Spleen (tissue), 11 donors: ENCODE measurements at regions not wholly inside any gene's neighbourhood (a gene's known extent, or its start where the extent isn't known, plus 50 kb on each side); places are given as distances from the start of the nearest gene placed in this dataset.

Experiments used
- DNase-seq: peaks from one replicate; pipeline ENCODE4 v3.0.0-alpha.2; 2020
- H3K27ac ChIP-seq, 8 donors: fragments of 200-600 bp; sonication (generic) in 7 of 8; 1 replicate in 4 of 8; 2 replicates in 4 of 8; pipeline versions ENCODE4 v1.5.0 to v1.8.0; 2016 to 2021; ENCODE audit warnings: inconsistent platforms in 4 of 8, mild to moderate bottlenecking in 4 of 8, moderate library complexity in 1 of 8
- H3K27me3 ChIP-seq, 7 donors: fragments of 200-600 bp; sonication (generic) in 6 of 7; replicated peaks in 1 of 7; 1 replicate in 4 of 7; 2 replicates in 3 of 7; pipeline versions ENCODE4 v1.5.0 to v1.8.0; 2016 to 2021; ENCODE audit warnings: inconsistent platforms in 3 of 7, mild to moderate bottlenecking in 1 of 7
- H3K36me3 ChIP-seq, 6 donors: fragments of 200-600 bp; sonication (generic) in 5 of 6; 1 replicate in 4 of 6; 2 replicates in 2 of 6; pipeline versions ENCODE4 v1.5.0 to v1.8.0; 2016 to 2021; ENCODE audit warnings: inconsistent platforms in 2 of 6
- H3K4me1 ChIP-seq, 6 donors: fragments of 200-600 bp; sonication (generic) in 5 of 6; 1 replicate in 3 of 6; 2 replicates in 3 of 6; pipeline versions ENCODE4 v1.5.0 to v1.8.0; 2016 to 2021; ENCODE audit warnings: inconsistent platforms in 3 of 6
- H3K4me3 ChIP-seq, 8 donors: fragments of 200-600 bp; sonication (generic) in 7 of 8; 1 replicate in 4 of 8; 2 replicates in 4 of 8; pipeline versions ENCODE4 v1.5.0 to v1.8.0; 2016 to 2021; ENCODE audit warnings: inconsistent platforms in 4 of 8, mild to moderate bottlenecking in 4 of 8, moderate library complexity in 2 of 8
- H3K9me3 ChIP-seq, 8 donors: fragments of 200-600 bp; sonication (generic) in 7 of 8; 1 replicate in 4 of 8; 2 replicates in 4 of 8; pipeline versions ENCODE4 v1.5.0 to v1.8.0; 2016 to 2021; ENCODE audit warnings: inconsistent platforms in 4 of 8
- CTCF ChIP-seq, 11 experiments: fragments of 200-600 bp in 7 of 11; fragments of 450-650 bp in 4 of 11; sonication (generic) in 4 of 11; IDR thresholded peaks in 8 of 11; conservative IDR thresholded peaks in 3 of 11; 1 replicate in 7 of 11; 2 replicates in 4 of 11; pipeline versions ENCODE4 v1.4.0 to v1.8.0; 2016 to 2021; ENCODE audit warnings: antibody characterized with exemption in 11 of 11, inconsistent platforms in 4 of 11, mild to moderate bottlenecking in 1 of 11
- POLR2A ChIP-seq, 3 donors: fragments of 450-650 bp; IDR thresholded peaks; one replicate each; pipeline ENCODE4 v1.5.1; 2017; ENCODE audit warnings: antibody characterized with exemption in 3 of 3, mild to moderate bottlenecking in 1 of 3
- POLR2AphosphoS5 ChIP-seq, 3 donors: sonication (generic); formaldehyde crosslinking; IDR thresholded peaks; one replicate each; pipeline ENCODE4 v1.5.1; 2017; ENCODE audit warnings: antibody characterized with exemption in 3 of 3
- WGBS, 5 donors: extraction: QIAGEN DNeasy Blood & Tissue Kit in 3 of 5; methylation state at CpG; one replicate each; pipeline versions ENCODE4 v1.1.5 to v1.1.7; 2013 to 2018; 5-methylcytosine and 5-hydroxymethylcytosine counted together
- intact Hi-C: fragments of 100-400 bp; cut with DNase I; formaldehyde crosslinking; loops from one replicate; pipeline ENCODE4 v1.15.0; 2023; ENCODE audit warnings: low total_unique reads
- donor health status: healthy with polysubstance abuse.
- donor health status: DM: no; HTN: no; CAD: no; lungs with moderate emphysema.
- donor health status: DM: no; HTN: no; CAD: no.
- donor health status: Bipolar disorder and iron deficiency.
- donor health status: healthy.
- donor health status: DM: no; HTN: no; CAD: no.
- donor health status: DM: yes; HTN: yes; CAD: no.

- DNase-seq, result no peak
- intact Hi-C loops, result no loop called here
- Histone ChIP-seq H3K27me3 (no peaks in the 10 kb centered on the region), H3K4me3 (no peak overlapping the region), H3K9me3 (peaks cover 0 to 12% (median 1%) of the 10 kb centered on the region in 8 donors), H3K4me1 (no peaks in the 10 kb centered on the region), H3K36me3 (no peaks in the 10 kb centered on the region), H3K27ac (no peak overlapping the region)
- TF ChIP-seq CTCF (IDR thresholded peaks at IDR 0.05 in 8 of 11, conservative IDR thresholded peaks at IDR 0.05 in 3 of 11) (no peak), POLR2AphosphoS5 (IDR thresholded peaks at IDR 0.05) (no peak), POLR2A (IDR thresholded peaks at IDR 0.05) (no peak)
- 20 to 37% (median 25%) methylated on average over 6 of the region's 6 CpGs for WGBS, 5 donors
Observed at GRCh38 chr10:57786850-57787750, 480.6 kb downstream of the IPMK start.

GRCh38 chr10:57786331-57786730, 481.4 kb downstream of the IPMK start:
- WGBS, 5 donors, result 26 to 48% (median 29%) methylated on average over 1 of the region's 1 CpG
- no peak overlapping the region for H3K27ac ChIP-seq
- H3K27me3 ChIP-seq, result no peaks in the 10 kb centered on the region
- no peak for DNase-seq
- H3K4me1 ChIP-seq, result no peaks in the 10 kb centered on the region
- H3K9me3 ChIP-seq, result peaks cover 0 to 12% (median 1%) of the 10 kb centered on the region in 8 donors
- H3K4me3 ChIP-seq, result no peak overlapping the region
- intact Hi-C loops, result no loop called here
- no peak for TF ChIP-seq POLR2A (IDR thresholded peaks at IDR 0.05)
- no peak for TF ChIP-seq CTCF (IDR thresholded peaks at IDR 0.05 in 8 of 11, conservative IDR thresholded peaks at IDR 0.05 in 3 of 11)
- no peak for TF ChIP-seq POLR2AphosphoS5 (IDR thresholded peaks at IDR 0.05)
- H3K36me3 ChIP-seq, result no peaks in the 10 kb centered on the region

- DNase-seq, result no peak
- WGBS, 5 donors, result 79 to 96% (median 87%) methylated on average over 2 of the region's 2 CpGs
- Histone ChIP-seq H3K27me3 (no peaks in the 10 kb centered on the region), H3K27ac (no peak overlapping the region), H3K4me1 (no peaks in the 10 kb centered on the region), H3K4me3 (no peak overlapping the region), H3K9me3 (peaks cover 0 to 12% (median 0%) of the 10 kb centered on the region in 8 donors), H3K36me3 (no peaks in the 10 kb centered on the region)
- intact Hi-C loops, result no loop called here
- no peak for TF ChIP-seq POLR2AphosphoS5 (IDR thresholded peaks at IDR 0.05)
- no peak for TF ChIP-seq CTCF (IDR thresholded peaks at IDR 0.05 in 8 of 11, conservative IDR thresholded peaks at IDR 0.05 in 3 of 11)
- no peak for TF ChIP-seq POLR2A (IDR thresholded peaks at IDR 0.05)
Observed at GRCh38 chr10:57785546-57785945, 482.1 kb downstream of the IPMK start.

GRCh38 chr10:57785068-57785467, 482.6 kb downstream of the IPMK start:
- DNase-seq, result no peak
- intact Hi-C loops, result no loop called here
- H3K27ac ChIP-seq, result no peak overlapping the region
- H3K36me3 ChIP-seq, result no peaks in the 10 kb centered on the region
- no peaks in the 10 kb centered on the region for H3K4me1 ChIP-seq
- no peak overlapping the region for H3K4me3 ChIP-seq
- H3K27me3 ChIP-seq, result no peaks in the 10 kb centered on the region
- WGBS, 5 donors, result 73 to 93% (median 82%) methylated on average over 3 of the region's 3 CpGs
- H3K9me3 ChIP-seq, result peaks cover 0 to 14% (median 0%) of the 10 kb centered on the region in 8 donors
- TF ChIP-seq CTCF (IDR thresholded peaks at IDR 0.05 in 8 of 11, conservative IDR thresholded peaks at IDR 0.05 in 3 of 11) (no peak), POLR2AphosphoS5 (IDR thresholded peaks at IDR 0.05) (no peak), POLR2A (IDR thresholded peaks at IDR 0.05) (no peak)
